H1 (cell line): ENCODE measurements at regions not wholly inside any gene's neighbourhood (a gene's known extent, or its start where the extent isn't known, plus 50 kb on each side); places are given as distances from the start of the nearest gene placed in this dataset.

ENCODE experiments used
- CTCF ChIA-PET: fragments of 300-600 bp; sonication (Branson Sonifier 250); formaldehyde crosslinking; loops from one replicate; lab custom pipeline; 2021; ENCODE audit not compliant: partially characterized antibody; lab: Charles Lee
- POLR2A ChIA-PET: fragments of 300-600 bp; sonication (Branson Sonifier 250); formaldehyde crosslinking; loops from one replicate; lab custom pipeline; 2021; ENCODE audit warnings: inconsistent platforms; ENCODE audit not compliant: partially characterized antibody; lab: Charles Lee
- DNase-seq, 2 experiments: peaks; one replicate each; pipeline versions ENCODE4 v3.0.0 to v3.0.0-alpha.2; 2010 to 2022; ENCODE audit warnings: low spot score in 2 of 2, low read depth in 1 of 2, mixed read lengths in 1 of 2
- FAIRE-seq: peaks from 2 replicates; lab custom pipeline; 2011; peaks lifted over from hg19 to GRCh38; lab: Jason Lieb, UNC
- H2AFZ ChIP-seq: 2 replicates; pipeline ENCODE4 v1.8.1; 2012; ENCODE audit warnings: low read length, inconsistent platforms
- H2AK5ac ChIP-seq: 2 replicates; pipeline ENCODE4 v1.6.1; 2013; ENCODE audit warnings: low read depth, low read length
- H2BK120ac ChIP-seq: replicated peaks from 2 replicates; pipeline ENCODE3; 2013; ENCODE audit warnings: low read depth, low read length, inconsistent platforms
- H2BK12ac ChIP-seq: 2 replicates; pipeline ENCODE4 v1.6.1; 2013; ENCODE audit warnings: low read depth, low read length
- H2BK15ac ChIP-seq: 2 replicates; pipeline ENCODE4 v1.6.1; 2013; ENCODE audit warnings: low read length
- H2BK20ac ChIP-seq: 2 replicates; pipeline ENCODE4 v1.6.1; 2013; ENCODE audit warnings: low read length
- H2BK5ac ChIP-seq: 2 replicates; pipeline ENCODE4 v1.6.1; 2013; ENCODE audit warnings: low read depth, low read length
- H3K14ac ChIP-seq: 2 replicates; pipeline ENCODE4 v1.6.1; 2013; ENCODE audit warnings: inconsistent platforms; ENCODE audit not compliant: insufficient read length
- H3K18ac ChIP-seq: 2 replicates; pipeline ENCODE4 v1.6.1; 2013; ENCODE audit warnings: low read length; ENCODE audit errors: extremely low read depth
- H3K23ac ChIP-seq: 2 replicates; pipeline ENCODE4 v1.6.1; 2013; ENCODE audit warnings: inconsistent platforms; ENCODE audit not compliant: insufficient read length
- H3K23me2 ChIP-seq: 2 replicates; pipeline ENCODE4 v1.6.1; 2013; ENCODE audit warnings: low read depth, low read length
- H3K27ac ChIP-seq: 2 replicates; pipeline ENCODE4 v1.6.1; 2011; ENCODE audit warnings: low read depth, low read length, inconsistent platforms
- H3K27me3 ChIP-seq, 4 experiments: replicated peaks in 1 of 4; 1 replicate in 1 of 4; 2 replicates in 3 of 4; pipeline versions ENCODE4 v1.6.1 to v1.8.1; 2011 to 2013; ENCODE audit warnings: low read length in 3 of 4, mild to moderate bottlenecking in 3 of 4, inconsistent platforms in 2 of 4, mixed read lengths in 2 of 4, moderate library complexity in 1 of 4; ENCODE audit not compliant: control insufficient read depth in 3 of 4, insufficient read depth in 3 of 4; ENCODE audit errors: extremely low read depth in 1 of 4
- H3K36me3 ChIP-seq, 4 experiments: 2 replicates each; pipeline versions ENCODE4 v1.6.1 to v1.8.1; 2011 to 2013; ENCODE audit warnings: mild to moderate bottlenecking in 4 of 4, low read length in 3 of 4, moderate library complexity in 2 of 4, control low read depth in 1 of 4, inconsistent platforms in 1 of 4; ENCODE audit not compliant: insufficient read depth in 4 of 4, control insufficient read depth in 2 of 4
- H3K4ac ChIP-seq: replicated peaks from 2 replicates; pipeline ENCODE3; 2013; ENCODE audit warnings: low read length, low read depth, mixed read lengths, inconsistent platforms; ENCODE audit not compliant: insufficient read length
- H3K4me1 ChIP-seq, 4 experiments: replicated peaks in 1 of 4; 1 replicate in 1 of 4; 2 replicates in 3 of 4; pipeline versions ENCODE4 v1.6.1 to v1.8.1; 2011 to 2013; ENCODE audit warnings: low read length in 3 of 4, inconsistent platforms in 2 of 4, mixed read lengths in 1 of 4; ENCODE audit not compliant: insufficient read depth in 4 of 4, control insufficient read depth in 3 of 4
- H3K4me2 ChIP-seq, 2 experiments: 2 replicates each; pipeline versions ENCODE4 v1.6.1 to v1.8.1; 2011 to 2013; ENCODE audit warnings: low read depth in 2 of 2, low read length in 2 of 2, control low read depth in 1 of 2, inconsistent platforms in 1 of 2, mild to moderate bottlenecking in 1 of 2; ENCODE audit not compliant: insufficient read depth in 1 of 2
- H3K4me3 ChIP-seq, 4 experiments: fragments of 200-600, 300-600 bp in 1 of 4; sonication (generic), shearing (Covaris generic), sonication (Bioruptor Twin) in 1 of 4; 2 replicates each; pipeline versions ENCODE4 v1.5.1 to v1.8.1; 2011 to 2016; ENCODE audit warnings: low read length in 4 of 4, low read depth in 3 of 4, control low read depth in 2 of 4, inconsistent platforms in 2 of 4, mild to moderate bottlenecking in 2 of 4, mixed read lengths in 1 of 4, moderate library complexity in 1 of 4; ENCODE audit not compliant: insufficient read depth in 2 of 4; ENCODE audit errors: extremely low read depth in 1 of 4
- H3K56ac ChIP-seq: replicated peaks from 2 replicates; pipeline ENCODE3; 2013; ENCODE audit warnings: low read depth, mild to moderate bottlenecking, mixed read lengths, low read length, inconsistent platforms; ENCODE audit not compliant: insufficient read length
- H3K79me1 ChIP-seq: 2 replicates; pipeline ENCODE4 v1.6.1; 2013; ENCODE audit warnings: low read depth, low read length, control low read depth
- H3K79me2 ChIP-seq, 2 experiments: 2 replicates each; pipeline versions ENCODE4 v1.6.1 to v1.8.1; 2012 to 2013; ENCODE audit warnings: low read length in 2 of 2, mild to moderate bottlenecking in 2 of 2, inconsistent platforms in 1 of 2; ENCODE audit not compliant: insufficient read depth in 2 of 2, control insufficient read depth in 1 of 2
- H3K9ac ChIP-seq, 4 experiments: replicated peaks in 1 of 4; 1 replicate in 1 of 4; 2 replicates in 3 of 4; pipeline versions ENCODE4 v1.6.1 to v1.8.1; 2011 to 2013; ENCODE audit warnings: low read depth in 3 of 4, low read length in 3 of 4, control low read depth in 2 of 4, mild to moderate bottlenecking in 2 of 4, moderate library complexity in 2 of 4, inconsistent platforms in 1 of 4; ENCODE audit errors: extremely low read depth in 1 of 4
- H3K9me3 ChIP-seq, 2 experiments: 2 replicates each; pipeline versions ENCODE4 v1.6.1 to v1.8.1; 2012 to 2013; ENCODE audit warnings: mild to moderate bottlenecking in 2 of 2, moderate library complexity in 2 of 2, control low read depth in 1 of 2, inconsistent platforms in 1 of 2, low read depth in 1 of 2, low read length in 1 of 2, mixed read lengths in 1 of 2; ENCODE audit not compliant: insufficient read depth in 2 of 2
- H4K20me1 ChIP-seq, 2 experiments: replicated peaks in 1 of 2; 2 replicates each; pipeline versions ENCODE3 to v1.8.1; 2011 to 2013; ENCODE audit warnings: inconsistent platforms in 2 of 2, low read length in 2 of 2, mild to moderate bottlenecking in 1 of 2; ENCODE audit not compliant: insufficient read depth in 2 of 2, control insufficient read depth in 1 of 2
- H4K5ac ChIP-seq: 2 replicates; pipeline ENCODE4 v1.6.1; 2013; ENCODE audit warnings: low read length, low read depth, mixed read lengths, inconsistent platforms; ENCODE audit not compliant: insufficient read length
- H4K8ac ChIP-seq: 2 replicates; pipeline ENCODE4 v1.8.0; 2013; ENCODE audit warnings: mild to moderate bottlenecking, moderate library complexity, low read length, inconsistent platforms; ENCODE audit not compliant: insufficient read depth; ENCODE audit errors: extremely low read depth
- H4K91ac ChIP-seq: replicated peaks from 2 replicates; pipeline ENCODE3; 2013; ENCODE audit warnings: low read length, mixed read lengths, inconsistent platforms; ENCODE audit not compliant: insufficient read length
- CHD2 ChIP-seq: IDR thresholded peaks from 2 replicates; pipeline ENCODE4 v1.6.1; 2012; ENCODE audit warnings: low read length, improper control_type of control experiment
- EGR1 ChIP-seq: IDR thresholded peaks from 2 replicates; pipeline ENCODE4 v1.6.1; 2011; ENCODE audit warnings: low read depth, low read length, borderline replicate concordance
- JUND ChIP-seq: IDR thresholded peaks from 2 replicates; pipeline ENCODE4 v1.6.1; 2011; ENCODE audit warnings: mild to moderate bottlenecking, improper control_type of control experiment, low read length
- RNF2 ChIP-seq: fragments of 200-900, 300-1000 bp; sonication (generic); IDR thresholded peaks from 2 replicates; pipeline ENCODE4 v1.7.1; 2016; ENCODE audit warnings: borderline replicate concordance, low read depth, mild to moderate bottlenecking, antibody characterized with exemption, low read length; ENCODE audit not compliant: poor library complexity, severe bottlenecking; ENCODE audit errors: missing control alignments
- TAF1 ChIP-seq: IDR thresholded peaks from 2 replicates; pipeline ENCODE4 v1.6.1; 2011; ENCODE audit warnings: mild to moderate bottlenecking, low read depth, low read length
- TAF7 ChIP-seq: optimal IDR thresholded peaks from 2 replicates; pipeline ENCODE3; 2011; ENCODE audit warnings: low read depth, mild to moderate bottlenecking, inconsistent platforms, low read length, moderate library complexity, borderline replicate concordance
- TCF12 ChIP-seq: IDR thresholded peaks from 2 replicates; pipeline ENCODE4 v1.6.1; 2011; ENCODE audit warnings: low read depth, mild to moderate bottlenecking, low read length
- TEAD4 ChIP-seq: IDR thresholded peaks from 2 replicates; pipeline ENCODE4 v1.6.1; 2012; ENCODE audit warnings: low read depth, low read length, inconsistent platforms, mixed read lengths
- USF2 ChIP-seq: IDR thresholded peaks from 2 replicates; pipeline ENCODE4 v1.6.1; 2011; ENCODE audit warnings: low read length, improper control_type of control experiment
- ZNF274 ChIP-seq: IDR thresholded peaks from 2 replicates; pipeline ENCODE4 v1.7.0; 2012; ENCODE audit warnings: low read length, borderline replicate concordance; ENCODE audit errors: extremely low read depth
- WGBS, 2 experiments: shearing (Covaris generic) in 1 of 2; methylation state at CpG; one replicate each; pipeline versions ENCODE4 v1.1.6 to v1.1.7; 2013 to 2015; ENCODE audit warnings: low lambda C conversion rate in 2 of 2, mixed read lengths in 2 of 2, inconsistent platforms in 1 of 2, low coverage in 1 of 2, missing lambda C conversion rate in 1 of 2; ENCODE audit not compliant: insufficient replicate concordance in 2 of 2, insufficient coverage in 1 of 2, insufficient read length in 1 of 2; ENCODE audit errors: extremely low coverage in 1 of 2, missing lambda C conversion rate in 1 of 2; 5-methylcytosine and 5-hydroxymethylcytosine counted together
- TF ChIP-seq, protein P1 (sequence below): IDR thresholded peaks from 2 replicates; pipeline ENCODE4 v1.6.1; 2012; ENCODE audit warnings: low read length, inconsistent platforms
- TF ChIP-seq, protein P2 (sequence below): IDR thresholded peaks from 2 replicates; pipeline ENCODE4 v1.6.1; 2012; ENCODE audit warnings: inconsistent platforms

DNA sequence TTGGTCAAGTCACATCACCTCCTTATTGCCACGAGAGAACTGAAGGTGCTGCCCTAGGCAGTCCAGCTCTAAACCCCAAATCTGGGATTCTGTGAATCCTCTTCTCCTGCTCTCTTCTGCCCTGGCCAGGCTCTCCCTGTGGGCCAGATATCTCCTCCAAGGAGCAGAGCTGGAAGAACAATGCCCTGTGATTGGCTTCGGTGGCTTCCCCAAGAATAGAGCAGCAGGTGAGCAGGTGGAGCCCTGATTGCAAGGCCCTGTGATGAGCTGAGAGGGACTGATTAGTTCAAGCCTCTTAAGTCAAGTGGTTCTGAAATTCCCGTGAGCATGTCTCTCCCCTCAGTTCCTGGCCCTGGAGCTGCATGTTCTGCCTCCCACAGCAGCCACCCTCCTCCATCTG lies 175.3 kb upstream of the BRINP1 start:
- no peak for DNase-seq
- H3K36me3 ChIP-seq, result no peaks in the 10 kb centered on the region
- no peak overlapping the region for H3K27ac ChIP-seq
- no peak overlapping the region for H3K14ac ChIP-seq
- H2BK20ac ChIP-seq, result no peak overlapping the region
- 85% methylated on average over 3 of the region's 3 CpGs; no CpG with 5 or more reads in 1 of the 2 experiments for WGBS, 2 experiments
- H3K4me1 ChIP-seq, result no peaks in the 10 kb centered on the region
- no peak overlapping the region for H3K23ac ChIP-seq
- H2BK5ac ChIP-seq, result no peak overlapping the region
- H2BK120ac ChIP-seq, result no peak overlapping the region
- H4K91ac ChIP-seq, result no peak overlapping the region
- POLR2A ChIA-PET, result interaction anchor here (0.6 kb wide), 1 partner anchor 50 kb away, joined by 3 read pairs; no protein-coding TSS in a partner anchor
- H3K9me3 ChIP-seq, result no peaks in the 10 kb centered on the region
- no peak overlapping the region for H2BK12ac ChIP-seq
- CTCF ChIA-PET, result interaction anchor here (0.8 to 1.3 kb wide), 3 partner anchors 12 to 106 kb away, joined by 3 to 8 read pairs (median 4); no protein-coding TSS in a partner anchor
- no peaks in the 10 kb centered on the region for H3K79me2 ChIP-seq
- H3K56ac ChIP-seq, result no peak overlapping the region
- H3K4me3 ChIP-seq, result no peak overlapping the region
- no peaks in the 10 kb centered on the region for H4K20me1 ChIP-seq
- H3K9ac ChIP-seq, result no peak overlapping the region
- H4K5ac ChIP-seq, result no peak overlapping the region
- no peak for FAIRE-seq
- no peaks in the 10 kb centered on the region for H3K27me3 ChIP-seq
- no peak overlapping the region for H2AK5ac ChIP-seq
- no peak overlapping the region for H3K4me2 ChIP-seq
- H2BK15ac ChIP-seq, result no peak overlapping the region
- H2AFZ ChIP-seq, result no peak overlapping the region
- H3K79me1 ChIP-seq, result no peaks in the 10 kb centered on the region
- no peak overlapping the region; the same call in 1 of the 2 replicates for H3K18ac ChIP-seq
- no peak overlapping the region for H3K4ac ChIP-seq
- H3K23me2 ChIP-seq, result no peaks in the 10 kb centered on the region
- H4K8ac ChIP-seq, result no peak overlapping the region
- TF ChIP-seq, protein P1, sequence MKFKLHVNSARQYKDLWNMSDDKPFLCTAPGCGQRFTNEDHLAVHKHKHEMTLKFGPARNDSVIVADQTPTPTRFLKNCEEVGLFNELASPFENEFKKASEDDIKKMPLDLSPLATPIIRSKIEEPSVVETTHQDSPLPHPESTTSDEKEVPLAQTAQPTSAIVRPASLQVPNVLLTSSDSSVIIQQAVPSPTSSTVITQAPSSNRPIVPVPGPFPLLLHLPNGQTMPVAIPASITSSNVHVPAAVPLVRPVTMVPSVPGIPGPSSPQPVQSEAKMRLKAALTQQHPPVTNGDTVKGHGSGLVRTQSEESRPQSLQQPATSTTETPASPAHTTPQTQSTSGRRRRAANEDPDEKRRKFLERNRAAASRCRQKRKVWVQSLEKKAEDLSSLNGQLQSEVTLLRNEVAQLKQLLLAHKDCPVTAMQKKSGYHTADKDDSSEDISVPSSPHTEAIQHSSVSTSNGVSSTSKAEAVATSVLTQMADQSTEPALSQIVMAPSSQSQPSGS, result no peak
- TF ChIP-seq TCF12 (no peak), TAF1 (no peak), TEAD4 (no peak), USF2 (no peak), CHD2 (no peak), RNF2 (no peak), EGR1 (no peak), JUND (no peak), TAF7 (no peak), ZNF274 (no peak)
- TF ChIP-seq, protein P2, sequence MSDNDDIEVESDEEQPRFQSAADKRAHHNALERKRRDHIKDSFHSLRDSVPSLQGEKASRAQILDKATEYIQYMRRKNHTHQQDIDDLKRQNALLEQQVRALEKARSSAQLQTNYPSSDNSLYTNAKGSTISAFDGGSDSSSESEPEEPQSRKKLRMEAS, result no peak
